ENCODE measurements at regions not wholly inside any gene's neighbourhood (a gene's known extent, or its start where the extent isn't known, plus 50 kb on each side); places are given as distances from the start of the nearest gene placed in this dataset.

DNA sequence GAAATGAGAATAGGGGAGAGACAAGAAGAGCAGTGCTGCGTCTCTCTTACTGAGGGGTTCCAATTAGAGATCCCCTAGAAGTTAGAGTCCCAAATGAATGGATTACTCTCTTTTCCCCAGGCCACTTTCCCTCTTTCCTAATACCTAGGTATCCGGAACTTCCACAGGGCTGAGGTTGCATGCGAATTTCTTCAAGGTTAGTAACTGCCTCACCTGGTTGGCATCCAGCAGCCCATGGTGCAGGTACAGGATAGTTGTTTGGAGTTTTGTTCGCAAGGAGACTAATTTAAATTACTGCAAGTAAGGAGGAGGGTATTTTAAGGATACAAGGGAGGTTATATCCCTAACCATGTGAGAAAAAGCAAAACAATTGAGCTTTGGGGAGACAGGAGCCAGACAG lies 52.4 kb upstream of the JAK2 start (continued):
- TF ChIP-seq MXI1 (IDR thresholded peaks at IDR 0.05; ENCODE audit: borderline replicate concordance, low read depth, low read length): no peak

GRCh38 chr9:4933177-4933576 lies 51.9 kb upstream of the JAK2 start:
- Histone ChIP-seq H3K79me2 (ENCODE audit: insufficient read depth, low read length) (no peaks in the 10 kb centered on the region), H3K36me3 (replicated peaks in 1 of 2; ENCODE audit: control insufficient read depth in 1 of 2, insufficient read depth in 2 of 2, low read length in 2 of 2) (no peaks in the 10 kb centered on the region), H3K9me3 (ENCODE audit: low read length) (no peaks in the 10 kb centered on the region), H4K20me1 (ENCODE audit: insufficient read depth, low read length) (no peaks in the 10 kb centered on the region), H3K27me3 (ENCODE audit: control insufficient read depth in 1 of 2, insufficient read depth in 2 of 2, low read length in 2 of 2) (no peaks in the 10 kb centered on the region), H3K9ac (ENCODE audit: insufficient read depth, low read depth, low read length) (no peak overlapping the region), H3K4me3 (replicated peaks in 1 of 3; ENCODE audit: insufficient read depth in 1 of 3, low read depth in 2 of 3, low read length in 3 of 3) (no peak overlapping the region), H3K27ac (ENCODE audit: extremely low read length, insufficient read depth, low read length) (no peak overlapping the region), H3K4me2 (ENCODE audit: low read depth, low read length) (no peak overlapping the region), H3K4me1 (ENCODE audit: insufficient read depth, low read length) (peaks cover 39% of the 10 kb centered on the region), H2AFZ (ENCODE audit: low read length) (no peak overlapping the region)
- no TSS peak for BruUV-seq (replicated peaks)
- intact Hi-C loops (cut with micrococcal nuclease; ENCODE audit: unreplicated experiment) (no loop called here), in situ Hi-C loops (cut with HindIII; ENCODE audit: extremely low pct_ligation_motif_present, low pct_unique_long_range_greater_than_20kb) (no loop called here)
- ChIA-PET CTCF (ENCODE audit: low intra/inter-chr PET ratio, low total read pairs) (no interaction called here), POLR2A (no interaction called here)
- DNase-seq (ENCODE audit: low spot score): no peak
- 93% methylated on average over 4 of the region's 4 CpGs for WGBS (ENCODE audit: low lambda C conversion rate)
- TF ChIP-seq BRD4 (CRISPR knock-in tag; IDR thresholded peaks at IDR 0.05) (no peak), ZSCAN25 (CRISPR knock-in tag; IDR thresholded peaks at IDR 0.05) (no peak), ZFP36 (IDR thresholded peaks at IDR 0.05; ENCODE audit: borderline replicate concordance, low read depth, low read length, partially characterized antibody) (no peak), ZNF234 (CRISPR knock-in tag; conservative IDR thresholded peaks at IDR 0.05) (no peak), ZNF619 (CRISPR knock-in tag; IDR thresholded peaks at IDR 0.05) (no peak), KAT7 (CRISPR knock-in tag; IDR thresholded peaks at IDR 0.05; ENCODE audit: borderline replicate concordance) (no peak), ZNF839 (CRISPR knock-in tag; IDR thresholded peaks at IDR 0.05; ENCODE audit: borderline replicate concordance) (no peak), HOXA5 (CRISPR knock-in tag; IDR thresholded peaks at IDR 0.05) (no peak), ZNF326 (CRISPR knock-in tag; IDR thresholded peaks at IDR 0.05; ENCODE audit: borderline replicate concordance) (no peak), ZSCAN5A (CRISPR knock-in tag; IDR thresholded peaks at IDR 0.05; ENCODE audit: borderline replicate concordance) (no peak), GLI4 (CRISPR knock-in tag; IDR thresholded peaks at IDR 0.05; ENCODE audit: borderline replicate concordance) (no peak), ZSCAN29 (CRISPR knock-in tag; conservative IDR thresholded peaks at IDR 0.05) (no peak), NFE2L2 (IDR thresholded peaks at IDR 0.05; ENCODE audit: low read length) (no peak), GZF1 (CRISPR knock-in tag; IDR thresholded peaks at IDR 0.05) (no peak), ZNF792 (CRISPR knock-in tag; IDR thresholded peaks at IDR 0.05) (no peak)
- TF ChIP-seq, protein P1, sequence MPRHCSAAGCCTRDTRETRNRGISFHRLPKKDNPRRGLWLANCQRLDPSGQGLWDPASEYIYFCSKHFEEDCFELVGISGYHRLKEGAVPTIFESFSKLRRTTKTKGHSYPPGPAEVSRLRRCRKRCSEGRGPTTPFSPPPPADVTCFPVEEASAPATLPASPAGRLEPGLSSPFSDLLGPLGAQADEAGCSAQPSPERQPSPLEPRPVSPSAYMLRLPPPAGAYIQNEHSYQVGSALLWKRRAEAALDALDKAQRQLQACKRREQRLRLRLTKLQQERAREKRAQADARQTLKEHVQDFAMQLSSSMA (CRISPR knock-in tag; IDR thresholded peaks at IDR 0.05): no peak
- ATAC-seq: no peak
- FAIRE-seq: no peak
